ENCODE measurements at regions not wholly inside any gene's neighbourhood (a gene's known extent, or its start where the extent isn't known, plus 50 kb on each side); places are given as distances from the start of the nearest gene placed in this dataset.

GRCh38 chr12:24302708-24303107 lies 353.2 kb upstream of the SOX5 start:
- no peak for ATAC-seq
- POLR2A ChIA-PET = no interaction called here

More at GRCh38 chr12:24302708-24303107, 353.2 kb upstream of the SOX5 start:
- CTCF ChIA-PET = no interaction called here
- no peak overlapping the region for H3K27ac Mint-ChIP-seq
- no peak overlapping the region for H3K4me3 Mint-ChIP-seq
- TF ChIP-seq NFATC4 (CRISPR knock-in tag; IDR thresholded peaks at IDR 0.05) (no peak), ARID4B (CRISPR knock-in tag; IDR thresholded peaks at IDR 0.05; ENCODE audit: borderline replicate concordance) (no peak), TEAD4 (CRISPR knock-in tag; IDR thresholded peaks at IDR 0.05) (no peak), ELF4 (CRISPR knock-in tag; IDR thresholded peaks at IDR 0.05; ENCODE audit: low read depth) (no peak), STAT6 (CRISPR knock-in tag; conservative IDR thresholded peaks at IDR 0.05; ENCODE audit: low read depth) (no peak), ATF2 (CRISPR knock-in tag; IDR thresholded peaks at IDR 0.05; ENCODE audit: borderline replicate concordance, low read depth) (no peak), ZNF671 (CRISPR knock-in tag; IDR thresholded peaks at IDR 0.05) (no peak), AFF4 (CRISPR knock-in tag; IDR thresholded peaks at IDR 0.05; ENCODE audit: borderline replicate concordance) (no peak), GTF2I (CRISPR knock-in tag; conservative IDR thresholded peaks at IDR 0.05) (no peak)
- H3K4me1 Mint-ChIP-seq = peaks cover 38% of the 10 kb centered on the region
- no peaks in the 10 kb centered on the region for H3K9me3 Mint-ChIP-seq
- no peak for DNase-seq (ENCODE audit: low spot score)
- peaks cover 2% of the 10 kb centered on the region; the same call in 1 of the 2 replicates for H3K36me3 Mint-ChIP-seq
- no peaks in the 10 kb centered on the region for H3K27me3 Mint-ChIP-seq (ENCODE audit: low read depth)

Measured in WTC11 (cell line).